Activated B cell treated with CpG ODN at 0.5 μM for 24 hours (primary cell): ENCODE measurements at regions not wholly inside any gene's neighbourhood (a gene's known extent, or its start where the extent isn't known, plus 50 kb on each side); places are given as distances from the start of the nearest gene placed in this dataset.

Experiments used
- ATAC-seq: fragments of 200-7000 bp; cut with Tn5 transposase; one replicate; pipeline ENCODE4 v1.10.0; 2021; ENCODE audit warnings: low read depth, mild to moderate bottlenecking, moderate library complexity
- CTCF ChIA-PET: fragments of 350-600 bp; sonication (Branson Sonifier 250); formaldehyde crosslinking; loops from one replicate; lab custom pipeline; 2021; ENCODE audit warnings: antibody characterized with exemption; lab: Charles Lee
- POLR2A ChIA-PET: fragments of 350-600 bp; sonication (Branson Sonifier 250); formaldehyde crosslinking; loops from one replicate; lab custom pipeline; 2021; ENCODE audit warnings: antibody characterized with exemption; lab: Charles Lee
- DNase-seq: peaks from one replicate; pipeline ENCODE4 v3.0.0; 2022
- H3K27ac Mint-ChIP-seq: one replicate; pipeline ENCODE4 v1.8.0; 2020; ENCODE audit warnings: mixed read lengths
- H3K27me3 Mint-ChIP-seq: one replicate; pipeline ENCODE4 v1.8.0; 2021; ENCODE audit warnings: mixed read lengths
- H3K36me3 Mint-ChIP-seq: one replicate; pipeline ENCODE4 v1.8.0; 2021; ENCODE audit warnings: low read depth, mixed read lengths
- H3K4me1 Mint-ChIP-seq: one replicate; pipeline ENCODE4 v1.8.0; 2021; ENCODE audit warnings: mixed read lengths
- H3K4me3 Mint-ChIP-seq: one replicate; pipeline ENCODE4 v1.8.0; 2020; ENCODE audit warnings: mild to moderate bottlenecking, mixed read lengths
- H3K9me3 Mint-ChIP-seq: one replicate; pipeline ENCODE4 v1.8.0; 2020; ENCODE audit warnings: mixed read lengths
- intact Hi-C: fragments of 100-400 bp; cut with micrococcal nuclease; formaldehyde crosslinking; loops from one replicate; pipeline ENCODE4 v1.15.1; 2024
- TF ChIP-seq, protein P1 (sequence below): fragments of 200-600 bp; IDR thresholded peaks from one replicate; pipeline ENCODE4 v1.8.0; 2022; ENCODE audit warnings: antibody characterized with exemption, mild to moderate bottlenecking

DNA sequence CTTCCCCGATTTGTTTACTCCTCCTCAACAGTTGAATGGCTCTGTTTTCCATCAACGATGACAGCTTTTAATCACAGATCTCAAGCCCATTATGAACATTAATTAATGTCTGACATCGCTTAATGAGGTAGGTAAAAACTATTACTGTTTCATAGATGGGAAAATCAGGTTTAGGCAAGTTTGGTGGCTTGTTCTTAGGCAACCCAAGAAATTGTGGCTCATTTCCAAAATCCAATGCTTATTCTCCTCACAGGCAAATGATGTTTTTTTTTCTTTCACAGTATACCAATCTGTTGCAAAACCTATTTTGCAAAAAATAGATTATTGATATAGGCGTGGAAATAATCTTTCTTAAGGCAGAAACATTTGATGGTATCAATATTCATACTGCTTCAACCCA, 70.8 kb upstream of the CHD1 start:
- Mint-ChIP-seq H3K27ac (no peak overlapping the region), H3K9me3 (peaks cover 2% of the 10 kb centered on the region), H3K4me1 (peaks cover 13% of the 10 kb centered on the region), H3K36me3 (no peaks in the 10 kb centered on the region), H3K4me3 (no peak overlapping the region), H3K27me3 (no peaks in the 10 kb centered on the region)
- ATAC-seq (no peak), DNase-seq (no peak)
- CTCF ChIA-PET, result no interaction called here
- POLR2A ChIA-PET, result no interaction called here
- TF ChIP-seq, protein P1, sequence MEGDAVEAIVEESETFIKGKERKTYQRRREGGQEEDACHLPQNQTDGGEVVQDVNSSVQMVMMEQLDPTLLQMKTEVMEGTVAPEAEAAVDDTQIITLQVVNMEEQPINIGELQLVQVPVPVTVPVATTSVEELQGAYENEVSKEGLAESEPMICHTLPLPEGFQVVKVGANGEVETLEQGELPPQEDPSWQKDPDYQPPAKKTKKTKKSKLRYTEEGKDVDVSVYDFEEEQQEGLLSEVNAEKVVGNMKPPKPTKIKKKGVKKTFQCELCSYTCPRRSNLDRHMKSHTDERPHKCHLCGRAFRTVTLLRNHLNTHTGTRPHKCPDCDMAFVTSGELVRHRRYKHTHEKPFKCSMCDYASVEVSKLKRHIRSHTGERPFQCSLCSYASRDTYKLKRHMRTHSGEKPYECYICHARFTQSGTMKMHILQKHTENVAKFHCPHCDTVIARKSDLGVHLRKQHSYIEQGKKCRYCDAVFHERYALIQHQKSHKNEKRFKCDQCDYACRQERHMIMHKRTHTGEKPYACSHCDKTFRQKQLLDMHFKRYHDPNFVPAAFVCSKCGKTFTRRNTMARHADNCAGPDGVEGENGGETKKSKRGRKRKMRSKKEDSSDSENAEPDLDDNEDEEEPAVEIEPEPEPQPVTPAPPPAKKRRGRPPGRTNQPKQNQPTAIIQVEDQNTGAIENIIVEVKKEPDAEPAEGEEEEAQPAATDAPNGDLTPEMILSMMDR, result no peak
- intact Hi-C loops, result no loop called here

DNA sequence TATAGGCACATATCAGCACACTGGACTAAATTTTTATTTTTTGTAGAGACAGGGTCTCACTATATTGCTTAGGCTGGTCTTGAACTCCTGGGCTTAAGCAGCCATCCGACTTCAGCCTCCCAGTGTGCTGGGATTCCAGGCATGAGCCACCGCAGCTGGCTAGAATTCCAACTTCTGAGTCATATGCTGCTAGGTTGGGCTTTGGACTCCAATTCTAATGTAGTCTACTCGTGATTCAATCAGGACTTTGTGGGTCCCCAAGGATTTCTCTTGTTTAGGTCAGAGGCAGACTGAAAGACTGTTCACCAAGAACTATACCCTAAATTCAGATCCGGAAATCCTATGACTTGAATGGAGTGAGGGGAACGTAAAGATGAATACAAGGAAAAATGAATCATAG, 68.2 kb upstream of the CHD1 start:
- TF ChIP-seq, protein P1, result no peak
- Mint-ChIP-seq H3K36me3 (no peaks in the 10 kb centered on the region), H3K27ac (no peak overlapping the region), H3K27me3 (no peaks in the 10 kb centered on the region), H3K9me3 (no peaks in the 10 kb centered on the region), H3K4me3 (no peak overlapping the region), H3K4me1 (no peaks in the 10 kb centered on the region)
- CTCF ChIA-PET, result no interaction called here
- no peak for ATAC-seq
- intact Hi-C loops, result no loop called here
- POLR2A ChIA-PET, result no interaction called here
- no peak for DNase-seq

DNA sequence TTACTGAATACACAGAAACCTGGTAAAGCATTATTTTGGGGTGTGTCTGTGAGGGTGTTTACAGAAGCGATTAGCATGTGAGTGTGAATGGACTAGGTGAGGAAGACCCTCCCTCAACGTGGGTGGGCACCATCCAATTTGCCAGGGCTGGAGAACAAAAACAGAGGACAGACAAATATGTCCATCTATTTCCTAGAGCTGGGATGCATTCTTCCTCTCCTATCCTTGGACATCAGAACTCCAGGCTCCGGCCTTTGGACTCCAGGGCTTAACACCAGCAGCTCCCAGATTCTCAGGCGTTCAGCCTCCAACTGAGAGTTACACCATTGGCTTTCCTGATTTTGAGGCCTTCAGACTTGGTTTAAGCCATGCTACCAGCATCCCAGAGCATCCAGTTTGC, 65.8 kb upstream of the CHD1 start:
- ChIA-PET POLR2A (no interaction called here), CTCF (interaction anchor here (1.0 kb wide), 1 partner anchor 67 kb away, joined by 4 read pairs; no protein-coding TSS in a partner anchor)
- no peak for DNase-seq
- H3K9me3 Mint-ChIP-seq, result no peaks in the 10 kb centered on the region
- no peaks in the 10 kb centered on the region for H3K27me3 Mint-ChIP-seq
- H3K27ac Mint-ChIP-seq, result no peak overlapping the region
- H3K4me1 Mint-ChIP-seq, result peaks cover 10% of the 10 kb centered on the region
- no peak for ATAC-seq
- no peak overlapping the region for H3K4me3 Mint-ChIP-seq
- intact Hi-C loops, result no loop called here
- TF ChIP-seq, protein P1, result no peak
- H3K36me3 Mint-ChIP-seq, result no peaks in the 10 kb centered on the region

DNA sequence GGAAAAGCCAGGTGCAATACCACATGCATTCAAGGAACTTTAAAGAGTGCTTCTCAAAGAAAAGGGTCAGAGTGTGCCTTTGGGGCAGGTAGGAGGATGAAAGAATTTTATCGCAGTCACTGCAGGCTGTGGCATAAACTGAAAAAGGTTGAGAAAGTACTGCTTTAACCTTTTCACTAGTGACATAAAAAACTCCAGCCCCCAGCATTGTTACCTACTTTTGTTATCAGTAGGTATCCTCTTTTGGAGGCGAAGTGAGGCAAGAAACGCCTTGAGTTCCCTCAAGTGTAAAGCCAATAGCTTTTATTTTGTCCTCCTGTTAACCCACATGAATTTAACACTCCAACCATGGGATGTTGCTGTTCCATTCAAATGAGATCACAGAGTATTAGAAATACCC, 64.7 kb upstream of the CHD1 start:
- no peaks in the 10 kb centered on the region for H3K36me3 Mint-ChIP-seq
- TF ChIP-seq, protein P1, result no peak
- H3K4me1 Mint-ChIP-seq, result peaks cover 12% of the 10 kb centered on the region
- no peaks in the 10 kb centered on the region for H3K9me3 Mint-ChIP-seq
- no peak overlapping the region for H3K4me3 Mint-ChIP-seq
- intact Hi-C loops, result no loop called here
- no peak overlapping the region for H3K27ac Mint-ChIP-seq
- no peak for DNase-seq
- CTCF ChIA-PET, result interaction anchor here (1.0 kb wide), 1 partner anchor 68 kb away, joined by 4 read pairs; no protein-coding TSS in a partner anchor
- POLR2A ChIA-PET, result no interaction called here
- ATAC-seq, result no peak
- H3K27me3 Mint-ChIP-seq, result no peaks in the 10 kb centered on the region

DNA sequence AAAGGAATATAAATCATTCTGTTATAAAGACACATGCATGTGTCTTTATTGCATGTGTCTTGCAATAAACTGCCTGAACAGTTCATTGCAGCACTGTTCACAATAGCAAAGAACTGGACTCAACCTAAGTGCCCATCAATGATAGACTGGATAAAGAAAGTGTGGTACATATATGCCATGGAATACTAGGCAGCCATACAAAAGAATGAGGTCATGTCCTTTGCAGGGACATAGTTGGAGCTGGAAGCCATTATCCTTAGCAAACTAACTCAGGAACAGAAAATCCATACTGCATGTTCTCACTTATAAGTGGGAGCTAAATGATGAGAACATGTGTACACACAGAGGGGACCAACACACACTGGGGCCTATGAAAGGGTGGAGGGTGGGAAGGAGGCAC, 63.7 kb upstream of the CHD1 start:
- TF ChIP-seq, protein P1, result no peak
- Mint-ChIP-seq H3K27ac (no peak overlapping the region), H3K9me3 (no peaks in the 10 kb centered on the region), H3K27me3 (no peaks in the 10 kb centered on the region), H3K4me3 (no peak overlapping the region), H3K36me3 (no peaks in the 10 kb centered on the region), H3K4me1 (peaks cover 12% of the 10 kb centered on the region)
- ATAC-seq (no peak), DNase-seq (no peak)
- intact Hi-C loops, result no loop called here
- ChIA-PET CTCF (no interaction called here), POLR2A (no interaction called here)
